MCF 10A (cell line): ENCODE measurements at regions not wholly inside any gene's neighbourhood (a gene's known extent, or its start where the extent isn't known, plus 50 kb on each side); places are given as distances from the start of the nearest gene placed in this dataset.

Experiments
- BruUV-seq: library from RNA; stranded (reverse); fragments of 400-500 nt; replicated peaks from 2 replicates; lab custom pipeline; 2021; lab: Mats Ljungman, UMichigan
- CTCF ChIA-PET: fragments of 300-600 bp; sonication (Branson Sonifier 250); formaldehyde crosslinking; extraction: SDS; loops from one replicate; lab custom pipeline; 2021; ENCODE audit warnings: antibody characterized with exemption, inconsistent platforms; lab: Yijun Ruan, JAX
- POLR2A ChIA-PET: fragments of 300-600, 350-650 bp; sonication (Branson Sonifier 250); formaldehyde crosslinking; extraction: SDS; loops from one replicate; lab custom pipeline; 2020; ENCODE audit warnings: antibody characterized with exemption, inconsistent platforms; lab: Yijun Ruan, JAX
- DNase-seq: peaks from one replicate; pipeline ENCODE4 v3.0.0-alpha.2; 2018; ENCODE audit not compliant: unreplicated experiment
- H3K27ac Mint-ChIP-seq: one replicate; pipeline ENCODE4 v1.8.0; 2022; ENCODE audit warnings: mild to moderate bottlenecking, low read depth, mixed read lengths; ENCODE audit not compliant: unreplicated experiment
- H3K27me3 Mint-ChIP-seq: one replicate; pipeline ENCODE4 v1.8.0; 2022; ENCODE audit warnings: mixed read lengths; ENCODE audit not compliant: insufficient read depth, unreplicated experiment
- H3K36me3 Mint-ChIP-seq: one replicate; pipeline ENCODE4 v1.8.0; 2022; ENCODE audit warnings: mild to moderate bottlenecking, moderate library complexity, mixed read lengths; ENCODE audit not compliant: insufficient read depth, unreplicated experiment
- H3K4me1 Mint-ChIP-seq: one replicate; pipeline ENCODE4 v1.8.0; 2022; ENCODE audit warnings: mixed read lengths; ENCODE audit not compliant: insufficient read depth, unreplicated experiment
- H3K4me3 Mint-ChIP-seq: one replicate; pipeline ENCODE4 v1.8.0; 2022; ENCODE audit warnings: mild to moderate bottlenecking, moderate library complexity, mixed read lengths; ENCODE audit not compliant: unreplicated experiment
- H3K9me3 Mint-ChIP-seq: one replicate; pipeline ENCODE4 v1.8.0; 2022; ENCODE audit warnings: mixed read lengths; ENCODE audit not compliant: unreplicated experiment
- CTCF ChIP-seq: fragments of 200-600 bp; IDR thresholded peaks from one replicate; pipeline ENCODE4 v1.8.0; 2022; ENCODE audit warnings: antibody characterized with exemption, mild to moderate bottlenecking; ENCODE audit not compliant: unreplicated experiment
- intact Hi-C: fragments of 100-400 bp; cut with micrococcal nuclease; formaldehyde crosslinking; loops from 2 replicates; pipeline ENCODE4 v1.14.1; 2022

- no TSS peak for BruUV-seq
- ChIA-PET CTCF (no interaction called here), POLR2A (no interaction called here)
- no peak for DNase-seq
- Mint-ChIP-seq H3K36me3 (no peaks in the 10 kb centered on the region), H3K9me3 (no peaks in the 10 kb centered on the region), H3K4me3 (no peak overlapping the region), H3K4me1 (peaks cover 6% of the 10 kb centered on the region), H3K27ac (no peak overlapping the region), H3K27me3 (no peaks in the 10 kb centered on the region)
- intact Hi-C loops = no loop called here
- no peak for TF ChIP-seq CTCF
Observed at GRCh38 chr5:110290542-110290941, 435.9 kb downstream of the TMEM232 start.

- intact Hi-C loops = no loop called here
- POLR2A ChIA-PET = no interaction called here
- no peak overlapping the region for H3K4me3 Mint-ChIP-seq
- BruUV-seq = no TSS peak
- H3K27me3 Mint-ChIP-seq = no peaks in the 10 kb centered on the region
- no peaks in the 10 kb centered on the region for H3K4me1 Mint-ChIP-seq
- no peak overlapping the region for H3K27ac Mint-ChIP-seq
- H3K36me3 Mint-ChIP-seq = no peaks in the 10 kb centered on the region
- DNase-seq = no peak
- CTCF ChIA-PET = no interaction called here
- no peaks in the 10 kb centered on the region for H3K9me3 Mint-ChIP-seq
- TF ChIP-seq CTCF = no peak
Observed at GRCh38 chr5:110294281-110294680, 432.2 kb downstream of the TMEM232 start.

- Mint-ChIP-seq H3K36me3 (no peaks in the 10 kb centered on the region), H3K9me3 (no peaks in the 10 kb centered on the region), H3K4me3 (no peak overlapping the region), H3K27ac (no peak overlapping the region), H3K27me3 (no peaks in the 10 kb centered on the region), H3K4me1 (no peaks in the 10 kb centered on the region)
- ChIA-PET CTCF (no interaction called here), POLR2A (no interaction called here)
- no TSS peak for BruUV-seq
- intact Hi-C loops = no loop called here
- no peak for TF ChIP-seq CTCF
- DNase-seq = no peak
Observed at GRCh38 chr5:110297152-110297670, 429.3 kb downstream of the TMEM232 start.

- no peak overlapping the region for H3K4me3 Mint-ChIP-seq
- H3K27ac Mint-ChIP-seq = no peak overlapping the region
- H3K36me3 Mint-ChIP-seq = no peaks in the 10 kb centered on the region
- no peaks in the 10 kb centered on the region for H3K4me1 Mint-ChIP-seq
- TF ChIP-seq CTCF = no peak
- no peak for DNase-seq
- ChIA-PET POLR2A (no interaction called here), CTCF (no interaction called here)
- intact Hi-C loops = no loop called here
- H3K9me3 Mint-ChIP-seq = peaks cover 8% of the 10 kb centered on the region
- H3K27me3 Mint-ChIP-seq = no peaks in the 10 kb centered on the region
- no TSS peak for BruUV-seq
Observed at GRCh38 chr5:110304176-110304575, 422.3 kb downstream of the TMEM232 start.
